Colonic mucosa (tissue), 4 donors: ENCODE measurements at regions not wholly inside any gene's neighbourhood (a gene's known extent, or its start where the extent isn't known, plus 50 kb on each side); places are given as distances from the start of the nearest gene placed in this dataset.
"Not testable (repeated sequence)": the region's sequence is repeated elsewhere in the genome, so short reads cannot be mapped to it uniquely, and the experiment has no call there.

ENCODE experiments used
- DNase-seq: peaks from one replicate; pipeline ENCODE4 v3.0.0-alpha.2; 2020
- H3K27ac ChIP-seq: fragments of 200-600 bp; one replicate; pipeline ENCODE4 v1.8.0; 2021
- H3K27me3 ChIP-seq: fragments of 200-600 bp; one replicate; pipeline ENCODE4 v1.8.0; 2021
- H3K36me3 ChIP-seq: fragments of 200-600 bp; one replicate; pipeline ENCODE4 v1.8.0; 2021
- H3K4me1 ChIP-seq: fragments of 200-600 bp; one replicate; pipeline ENCODE4 v1.8.0; 2021; ENCODE audit warnings: mild to moderate bottlenecking
- H3K4me3 ChIP-seq: fragments of 200-600 bp; one replicate; pipeline ENCODE4 v1.8.0; 2021
- H3K9ac ChIP-seq, 2 donors: one replicate each; pipeline ENCODE4 v1.7.0; 2013; ENCODE audit warnings: control low read depth in 2 of 2, low read depth in 2 of 2, low read length in 2 of 2
- H3K9me3 ChIP-seq: fragments of 200-600 bp; one replicate; pipeline ENCODE4 v1.8.0; 2021
- CTCF ChIP-seq: fragments of 200-600 bp; IDR thresholded peaks from one replicate; pipeline ENCODE4 v1.8.0; 2022; ENCODE audit warnings: antibody characterized with exemption, mild to moderate bottlenecking
- intact Hi-C: fragments of 100-400 bp; cut with DNase I; formaldehyde crosslinking; loops from one replicate; pipeline ENCODE4 v1.14.1; 2022
- donor health status: healthy.
- donor health status: DM: no; HTN: no; CAD: no.
- donor health status: DM: no; HTN: no; CAD: no.

DNA sequence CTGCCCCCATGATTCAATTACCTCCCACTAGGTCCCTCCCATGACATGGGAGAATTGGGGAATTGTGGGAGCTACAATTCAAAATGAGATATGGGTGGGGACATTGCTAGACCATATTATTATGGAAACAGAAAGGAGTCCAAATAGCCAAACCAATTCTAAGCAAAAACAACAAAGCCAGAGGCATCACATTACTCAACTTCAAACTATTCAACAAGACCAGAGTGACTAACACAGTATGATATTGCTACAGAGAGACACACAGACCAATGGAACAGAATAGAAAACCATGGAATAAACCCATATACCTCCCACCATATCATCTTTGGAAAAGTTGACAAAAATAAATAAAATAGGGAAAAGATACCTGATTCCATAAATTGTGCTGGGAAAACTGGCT, 710.5 kb upstream of the CDH9 start:
- Histone ChIP-seq H3K4me3 (no peak overlapping the region), H3K9me3 (no peaks in the 10 kb centered on the region), H3K9ac (no peak overlapping the region), H3K27me3 (no peaks in the 10 kb centered on the region), H3K27ac (no peak overlapping the region), H3K4me1 (no peaks in the 10 kb centered on the region), H3K36me3 (no peaks in the 10 kb centered on the region)
- no peak for TF ChIP-seq CTCF
- intact Hi-C loops: no loop called here
- no peak for DNase-seq

- DNase-seq, H3K9ac ChIP-seq, intact Hi-C loops, H3K36me3 ChIP-seq, H3K4me3 ChIP-seq, H3K9me3 ChIP-seq, H3K27me3 ChIP-seq, H3K4me1 ChIP-seq, H3K27ac ChIP-seq: not testable (repeated sequence)
Measured at GRCh38 chr5:27743383-27743979, 705.1 kb upstream of the CDH9 start.

- Histone ChIP-seq H3K27ac (no peak overlapping the region), H3K9ac (no peak overlapping the region), H3K4me3 (no peak overlapping the region), H3K4me1 (no peaks in the 10 kb centered on the region), H3K9me3 (no peaks in the 10 kb centered on the region), H3K36me3 (no peaks in the 10 kb centered on the region), H3K27me3 (no peaks in the 10 kb centered on the region)
- intact Hi-C loops: no loop called here
- no peak for DNase-seq
- no peak for TF ChIP-seq CTCF
Measured at GRCh38 chr5:27742805-27743204, 704.4 kb upstream of the CDH9 start.

- H3K4me3 ChIP-seq: no peak overlapping the region
- TF ChIP-seq CTCF: no peak
- H3K9me3 ChIP-seq: no peaks in the 10 kb centered on the region
- H3K27me3 ChIP-seq: no peaks in the 10 kb centered on the region
- H3K36me3 ChIP-seq: no peaks in the 10 kb centered on the region
- intact Hi-C loops: no loop called here
- no peak overlapping the region for H3K27ac ChIP-seq
- no peak for DNase-seq
- no peak overlapping the region for H3K9ac ChIP-seq
- no peaks in the 10 kb centered on the region for H3K4me1 ChIP-seq
Measured at GRCh38 chr5:27734838-27735237, 696.5 kb upstream of the CDH9 start.

GRCh38 chr5:27733237-27733636, 694.9 kb upstream of the CDH9 start:
- H3K4me1 ChIP-seq: no peaks in the 10 kb centered on the region
- no peak for TF ChIP-seq CTCF
- no peak overlapping the region for H3K9ac ChIP-seq
- no peak overlapping the region for H3K4me3 ChIP-seq
- no peaks in the 10 kb centered on the region for H3K36me3 ChIP-seq
- no peaks in the 10 kb centered on the region for H3K9me3 ChIP-seq
- no peak for DNase-seq
- H3K27me3 ChIP-seq: no peaks in the 10 kb centered on the region
- intact Hi-C loops: no loop called here
- no peak overlapping the region for H3K27ac ChIP-seq

GRCh38 chr5:27727254-27727653, 688.9 kb upstream of the CDH9 start:
- Histone ChIP-seq H3K9me3 (no peaks in the 10 kb centered on the region), H3K27ac (no peak overlapping the region), H3K9ac (no peak overlapping the region), H3K4me3 (no peak overlapping the region), H3K36me3 (no peaks in the 10 kb centered on the region), H3K4me1 (no peaks in the 10 kb centered on the region), H3K27me3 (no peaks in the 10 kb centered on the region)
- TF ChIP-seq CTCF: no peak
- intact Hi-C loops: no loop called here
- no peak for DNase-seq
